ENCODE measurements at regions not wholly inside any gene's neighbourhood (a gene's known extent, or its start where the extent isn't known, plus 50 kb on each side); places are given as distances from the start of the nearest gene placed in this dataset.

DNA sequence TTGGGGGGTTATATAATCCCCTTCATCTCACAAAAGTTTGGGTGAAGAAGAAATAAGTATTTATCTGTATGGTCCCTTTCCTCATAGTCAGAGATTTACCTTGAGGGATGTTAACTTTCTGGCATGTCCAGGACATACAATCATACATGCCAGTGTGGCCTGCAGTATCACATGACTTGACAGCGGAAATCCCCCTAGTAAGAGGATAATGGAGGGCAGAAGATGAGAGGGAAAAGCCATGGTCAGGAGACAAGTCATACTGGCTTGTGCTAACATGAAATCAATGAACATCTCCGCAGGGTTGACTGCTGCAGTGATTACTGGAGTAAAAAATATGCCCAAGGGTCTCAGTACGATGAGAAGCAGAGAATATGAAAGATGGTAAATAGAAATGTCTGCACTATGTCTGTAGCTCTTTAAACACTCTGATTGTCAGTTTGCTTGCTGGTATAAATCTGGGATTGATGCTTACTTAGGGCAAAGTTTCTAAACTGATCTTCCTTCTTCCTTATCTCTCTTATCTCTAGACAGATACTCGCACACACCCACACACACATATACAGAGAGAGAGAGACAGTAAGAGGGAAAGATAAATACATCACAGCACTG is 1385.6 kb upstream of the ADGRL3 start:
- 36 to 52% (median 41%) methylated on average over 4 of the region's 4 CpGs for WGBS, 4 donors
- DNase-seq = no peak
- TF ChIP-seq POLR2A (IDR thresholded peaks at IDR 0.05) = no peak
- TF ChIP-seq, protein P1, sequence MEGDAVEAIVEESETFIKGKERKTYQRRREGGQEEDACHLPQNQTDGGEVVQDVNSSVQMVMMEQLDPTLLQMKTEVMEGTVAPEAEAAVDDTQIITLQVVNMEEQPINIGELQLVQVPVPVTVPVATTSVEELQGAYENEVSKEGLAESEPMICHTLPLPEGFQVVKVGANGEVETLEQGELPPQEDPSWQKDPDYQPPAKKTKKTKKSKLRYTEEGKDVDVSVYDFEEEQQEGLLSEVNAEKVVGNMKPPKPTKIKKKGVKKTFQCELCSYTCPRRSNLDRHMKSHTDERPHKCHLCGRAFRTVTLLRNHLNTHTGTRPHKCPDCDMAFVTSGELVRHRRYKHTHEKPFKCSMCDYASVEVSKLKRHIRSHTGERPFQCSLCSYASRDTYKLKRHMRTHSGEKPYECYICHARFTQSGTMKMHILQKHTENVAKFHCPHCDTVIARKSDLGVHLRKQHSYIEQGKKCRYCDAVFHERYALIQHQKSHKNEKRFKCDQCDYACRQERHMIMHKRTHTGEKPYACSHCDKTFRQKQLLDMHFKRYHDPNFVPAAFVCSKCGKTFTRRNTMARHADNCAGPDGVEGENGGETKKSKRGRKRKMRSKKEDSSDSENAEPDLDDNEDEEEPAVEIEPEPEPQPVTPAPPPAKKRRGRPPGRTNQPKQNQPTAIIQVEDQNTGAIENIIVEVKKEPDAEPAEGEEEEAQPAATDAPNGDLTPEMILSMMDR (IDR thresholded peaks at IDR 0.05) = no peak
- intact Hi-C loops (cut with DNase I) = no loop called here
- no peak overlapping the region for H3K4me3 ChIP-seq
- H3K27ac ChIP-seq = no peak overlapping the region
- H3K36me3 ChIP-seq (replicated peaks in 1 of 2) = no peaks in the 10 kb centered on the region
- no peaks in the 10 kb centered on the region for H3K9me3 ChIP-seq (replicated peaks in 1 of 3)
- H3K4me1 ChIP-seq (replicated peaks in 1 of 2) = no peaks in the 10 kb centered on the region
- H3K27me3 ChIP-seq = no peaks in the 10 kb centered on the region

DNA sequence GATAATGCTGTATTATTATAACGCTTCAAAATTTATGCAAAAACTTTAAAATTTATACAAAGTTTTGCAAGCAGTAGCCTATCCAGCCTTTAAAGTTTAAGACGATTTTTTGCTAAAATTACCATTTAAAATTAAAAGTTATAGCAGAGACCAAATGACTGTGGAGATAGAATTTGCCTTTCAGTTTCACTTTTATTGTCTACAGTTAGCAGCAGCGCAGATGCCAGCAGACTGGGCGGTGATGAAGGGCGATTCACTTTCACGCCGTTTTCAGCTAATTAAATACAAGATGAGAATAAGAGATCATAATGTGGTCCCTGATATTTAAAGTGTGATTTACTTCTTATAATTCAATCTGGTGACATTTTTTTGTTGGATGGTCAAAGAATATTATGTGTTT is 1381.5 kb upstream of the ADGRL3 start:
- 51 to 65% (median 57%) methylated on average over 7 of the region's 7 CpGs for WGBS, 4 donors
- TF ChIP-seq, protein P1 (IDR thresholded peaks at IDR 0.05) = no peak
- TF ChIP-seq POLR2A (IDR thresholded peaks at IDR 0.05) = no peak
- intact Hi-C loops (cut with DNase I) = no loop called here
- H3K9me3 ChIP-seq (replicated peaks in 1 of 3) = no peaks in the 10 kb centered on the region
- DNase-seq = peak in 1 of 7 donors; percentile 2
- no peaks in the 10 kb centered on the region for H3K27me3 ChIP-seq
- H3K4me3 ChIP-seq = peak overlapping the region in 1 of 4 donors; percentile 26
- H3K4me1 ChIP-seq (replicated peaks in 1 of 2) = no peaks in the 10 kb centered on the region
- H3K36me3 ChIP-seq (replicated peaks in 1 of 2) = no peaks in the 10 kb centered on the region
- no peak overlapping the region for H3K27ac ChIP-seq

DNA sequence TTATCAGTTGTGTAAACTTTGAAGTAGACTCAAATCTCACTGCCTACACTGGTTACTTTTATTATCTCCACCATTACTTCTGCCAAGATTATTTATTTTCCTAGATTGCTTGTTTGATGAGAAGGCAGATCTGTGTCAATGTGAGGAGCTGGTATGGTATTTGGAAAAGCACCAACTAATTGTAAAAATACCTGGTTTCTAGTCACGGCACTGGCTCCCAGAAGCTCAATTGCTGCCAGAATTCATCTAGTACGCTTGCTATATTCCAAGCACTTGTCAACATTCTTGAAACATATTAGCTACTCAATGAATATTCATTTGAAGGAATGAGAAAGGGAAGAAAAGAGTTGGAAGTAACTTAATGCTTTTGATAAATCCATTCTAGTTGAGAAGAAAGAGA is 1376.8 kb upstream of the ADGRL3 start:
- TF ChIP-seq, protein P1 (IDR thresholded peaks at IDR 0.05) = no peak
- no peak for TF ChIP-seq POLR2A (IDR thresholded peaks at IDR 0.05)

DNA sequence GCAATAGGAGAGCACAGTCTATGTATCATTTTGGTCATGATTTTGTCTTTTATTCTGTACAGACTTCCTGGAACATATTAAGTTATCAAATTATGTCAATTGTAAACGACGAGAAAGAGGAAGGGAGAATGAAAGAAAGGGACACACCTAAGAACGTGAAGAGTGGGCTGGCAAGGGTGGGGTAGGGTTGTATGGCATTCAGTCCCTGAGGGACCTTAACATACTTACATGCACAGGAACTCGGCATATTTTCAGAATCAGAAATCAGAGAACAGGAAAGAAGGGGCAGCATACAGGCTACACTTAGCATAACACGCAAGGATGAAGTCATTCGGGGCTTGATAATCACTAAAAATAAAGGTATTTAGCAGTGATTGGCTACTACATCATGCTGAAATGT is 1375.0 kb upstream of the ADGRL3 start:
- H3K4me3 ChIP-seq = no peak overlapping the region
- WGBS, 4 donors = 66 to 71% (median 66%) methylated on average over 6 of the region's 6 CpGs
- TF ChIP-seq, protein P1 (IDR thresholded peaks at IDR 0.05) = no peak
- no peak for TF ChIP-seq POLR2A (IDR thresholded peaks at IDR 0.05)
- intact Hi-C loops (cut with DNase I) = no loop called here
- H3K4me1 ChIP-seq (replicated peaks in 1 of 2) = no peaks in the 10 kb centered on the region
- no peaks in the 10 kb centered on the region for H3K27me3 ChIP-seq
- DNase-seq = no peak
- no peak overlapping the region for H3K27ac ChIP-seq
- H3K36me3 ChIP-seq (replicated peaks in 1 of 2) = no peaks in the 10 kb centered on the region
- H3K9me3 ChIP-seq (replicated peaks in 1 of 3) = no peaks in the 10 kb centered on the region

More for the DNA sequence above, 1376.8 kb upstream of the ADGRL3 start:
- 52 to 80% (median 62%) methylated on average over 2 of the region's 2 CpGs for WGBS, 4 donors
- H3K27ac ChIP-seq = no peak overlapping the region
- no peaks in the 10 kb centered on the region for H3K27me3 ChIP-seq
- DNase-seq = no peak
- no peaks in the 10 kb centered on the region for H3K9me3 ChIP-seq (replicated peaks in 1 of 3)
- no peak overlapping the region for H3K4me3 ChIP-seq
- no peaks in the 10 kb centered on the region for H3K36me3 ChIP-seq (replicated peaks in 1 of 2)
- no peaks in the 10 kb centered on the region for H3K4me1 ChIP-seq (replicated peaks in 1 of 2)
- intact Hi-C loops (cut with DNase I) = no loop called here
